Anterior cingulate cortex (tissue), 58 donors: ENCODE measurements at regions not wholly inside any gene's neighbourhood (a gene's known extent, or its start where the extent isn't known, plus 50 kb on each side); places are given as distances from the start of the nearest gene placed in this dataset.

ENCODE experiments used
- DNase-seq, 58 donors: peaks; one replicate each; lab custom pipeline; 2025; lab: John Stamatoyannopoulos, UW

DNA sequence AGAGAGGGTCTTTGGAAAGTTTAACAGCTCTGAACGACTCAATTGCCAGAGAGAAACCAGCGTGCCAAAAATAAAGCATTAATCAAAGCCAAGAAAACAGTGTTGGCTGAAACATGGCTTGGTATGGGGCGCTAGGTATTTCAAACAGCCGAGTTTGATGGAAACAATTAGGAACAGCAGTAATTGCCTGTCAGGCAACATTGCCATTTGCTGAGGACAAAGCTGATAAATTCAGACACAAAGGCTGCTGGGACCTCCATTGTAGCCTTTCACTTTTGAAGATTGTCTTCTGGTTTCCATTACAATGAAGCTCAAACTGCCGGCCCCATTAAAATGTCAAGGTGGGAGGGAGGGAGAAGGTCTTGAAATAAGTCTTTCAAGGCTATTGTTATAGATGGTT, 125.4 kb upstream of the SPDL1 start:
- DNase-seq = no peak

DNA sequence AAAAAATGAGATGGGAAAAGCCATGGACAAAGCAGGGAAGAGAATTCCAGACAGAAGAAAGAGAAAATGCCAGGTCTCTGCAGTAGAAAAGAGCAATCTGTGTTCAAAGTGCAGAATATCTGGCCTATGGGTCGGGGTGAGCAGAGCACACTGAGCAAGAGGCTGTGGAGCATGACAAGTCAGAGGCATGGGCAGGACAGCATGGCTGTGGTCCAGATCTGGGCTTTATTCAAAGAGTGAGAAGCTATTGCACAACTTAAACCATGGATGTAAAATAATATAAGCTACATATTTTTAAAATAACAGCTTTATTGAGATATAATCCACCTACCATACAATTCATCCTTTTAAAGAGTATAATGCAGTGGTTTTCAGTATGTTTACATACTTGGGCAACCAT, 133.1 kb upstream of the SPDL1 start:
- no peak for DNase-seq

DNA sequence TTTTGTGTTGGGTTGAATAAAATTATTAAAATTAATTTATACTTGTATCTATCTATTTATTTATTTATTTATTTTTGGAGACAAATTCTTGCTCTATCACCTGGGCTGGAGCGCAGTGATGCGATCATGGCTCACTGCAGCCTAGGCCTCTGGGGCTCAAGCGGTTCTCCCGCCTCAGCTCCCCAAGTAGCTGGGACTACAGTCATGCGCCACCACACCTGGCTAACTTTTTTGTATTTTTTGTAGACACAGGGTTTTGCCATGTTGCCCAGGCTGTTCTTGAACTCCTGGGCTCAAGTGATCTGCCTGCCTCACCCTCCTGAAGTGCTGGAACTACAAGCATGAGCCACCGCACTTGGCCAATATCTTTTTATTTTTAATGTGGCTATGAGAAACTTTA, 134.7 kb upstream of the SPDL1 start:
- DNase-seq = no peak

DNA sequence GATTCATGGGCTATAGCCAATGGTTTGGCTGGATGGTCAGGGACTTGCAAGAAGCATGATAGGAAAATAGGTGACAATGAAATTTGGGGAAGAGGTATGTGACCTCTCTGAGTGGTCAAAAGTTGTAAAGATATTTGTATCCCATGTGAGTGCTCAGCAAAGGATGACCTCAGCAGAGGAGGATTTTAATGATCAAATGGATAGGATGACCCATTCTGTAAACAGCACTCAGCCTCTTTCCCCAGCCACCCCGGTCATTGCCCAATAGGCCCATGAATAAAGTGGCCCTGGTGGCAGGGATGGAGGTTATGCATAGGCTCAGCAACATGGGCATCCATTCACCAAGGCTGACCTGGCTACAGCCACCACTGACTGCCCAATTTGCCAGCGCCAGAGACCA, 138.4 kb upstream of the SPDL1 start:
- no peak for DNase-seq

DNA sequence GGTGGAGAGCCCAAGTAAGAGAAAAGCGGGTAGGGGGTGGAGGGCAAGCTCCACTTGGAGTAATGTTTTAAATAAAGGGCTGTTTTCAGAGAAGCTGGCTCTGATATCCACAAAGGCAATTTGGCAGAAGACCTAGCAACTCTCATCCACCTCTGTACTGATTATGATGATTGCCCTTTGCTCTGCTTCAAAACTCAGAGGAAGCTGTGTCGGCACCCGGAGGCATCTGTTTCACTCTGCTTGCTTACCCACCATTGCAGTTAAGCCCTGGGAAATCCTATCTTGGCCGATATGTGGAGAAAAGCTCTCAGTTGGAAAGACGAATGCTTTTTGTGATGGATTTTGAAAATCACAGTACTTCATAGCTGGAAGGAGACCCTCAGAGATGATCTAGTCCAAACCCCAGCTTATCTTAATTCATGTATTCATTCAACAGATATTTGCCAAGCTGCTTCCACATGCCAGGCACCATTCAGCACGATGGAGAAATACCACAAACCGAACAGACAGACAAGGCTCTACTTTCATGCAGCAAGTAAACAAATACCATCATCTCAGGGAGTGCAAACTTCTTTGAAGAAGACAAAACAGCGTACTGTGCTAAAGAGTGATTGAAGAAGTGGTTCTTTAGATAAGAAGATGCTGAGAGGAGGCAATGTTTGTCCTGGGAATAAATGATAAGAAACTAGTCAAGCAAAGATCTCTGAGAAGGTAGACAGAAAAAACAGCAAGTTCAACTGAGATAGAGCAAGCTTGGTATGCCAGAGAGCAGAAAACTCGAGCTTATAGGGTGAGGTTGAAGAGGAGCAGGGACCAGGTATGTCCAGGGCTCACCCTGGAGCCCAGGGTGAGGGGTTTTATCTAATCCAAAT, 140.4 kb upstream of the SPDL1 start:
- no peak for DNase-seq

DNA sequence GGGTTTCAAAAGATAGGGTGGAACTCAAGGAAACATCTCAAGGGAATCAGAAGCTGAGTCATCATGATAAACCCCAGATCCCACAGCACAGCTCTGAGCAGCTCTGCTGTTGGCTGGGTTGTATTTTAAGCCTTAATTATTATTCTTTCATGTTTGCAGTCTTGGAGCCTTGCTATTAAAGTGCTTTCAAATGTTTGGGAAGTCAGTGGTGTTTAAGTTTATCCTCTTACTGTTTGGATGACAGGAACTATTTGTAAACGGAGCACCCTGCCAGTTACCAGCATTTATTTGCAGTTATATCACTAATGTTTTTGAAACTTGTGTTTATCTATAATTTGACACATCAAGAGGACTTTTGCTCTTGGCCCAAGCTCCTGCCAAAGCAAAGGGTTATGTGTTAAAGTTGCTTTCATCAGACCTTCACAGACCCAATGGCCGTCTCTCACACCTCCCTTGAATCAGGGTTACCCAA, 141.1 kb upstream of the SPDL1 start:
- DNase-seq = no peak

DNA sequence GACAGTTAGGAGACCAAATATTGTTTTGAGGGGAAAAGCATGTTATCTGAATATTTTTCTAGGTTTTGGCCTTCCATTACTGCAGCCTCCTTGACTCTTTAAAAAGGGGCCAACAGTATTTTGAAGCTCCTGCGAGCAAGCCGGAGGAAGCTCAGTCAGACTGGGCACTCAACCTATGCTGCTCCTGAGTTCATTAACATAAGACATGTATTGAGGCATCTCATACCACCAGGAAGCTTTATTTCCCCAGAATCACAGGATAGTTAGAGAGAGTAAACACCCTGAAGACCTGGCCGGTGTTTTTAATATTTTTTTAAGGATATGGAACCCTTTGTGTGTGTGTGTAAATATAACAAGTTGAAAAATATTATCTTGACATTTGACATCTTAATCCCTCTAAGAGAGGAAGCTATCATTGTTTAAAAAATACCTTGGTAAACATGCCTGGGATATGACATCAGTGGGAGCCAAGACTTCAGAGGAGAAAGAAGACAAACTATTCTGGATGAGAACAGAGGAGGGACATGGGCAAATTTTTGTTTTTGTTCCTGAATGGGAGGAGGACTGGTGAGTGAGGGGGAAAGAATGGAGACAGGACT, 139.3 kb upstream of the SLIT3 start:
- no peak for DNase-seq

DNA sequence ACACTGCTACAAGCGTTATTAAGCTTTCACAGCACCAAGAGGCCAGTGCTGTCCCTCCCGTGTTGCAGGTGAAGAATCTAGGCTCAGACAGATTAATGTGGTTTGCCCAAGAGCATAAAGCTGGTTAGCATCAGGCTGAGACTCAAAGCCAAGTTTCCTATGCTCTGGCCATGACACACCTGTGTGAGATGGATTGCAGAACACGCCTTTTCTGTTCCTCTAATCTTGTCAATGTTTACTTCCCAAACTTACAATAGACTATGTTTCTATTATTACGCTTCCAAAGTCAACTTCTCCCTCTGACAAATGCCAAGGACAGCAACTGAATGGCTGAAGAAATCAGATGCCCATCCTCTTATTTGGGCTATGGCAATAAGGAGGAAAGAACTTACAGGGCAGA, 138.4 kb upstream of the SLIT3 start:
- DNase-seq = no peak

DNA sequence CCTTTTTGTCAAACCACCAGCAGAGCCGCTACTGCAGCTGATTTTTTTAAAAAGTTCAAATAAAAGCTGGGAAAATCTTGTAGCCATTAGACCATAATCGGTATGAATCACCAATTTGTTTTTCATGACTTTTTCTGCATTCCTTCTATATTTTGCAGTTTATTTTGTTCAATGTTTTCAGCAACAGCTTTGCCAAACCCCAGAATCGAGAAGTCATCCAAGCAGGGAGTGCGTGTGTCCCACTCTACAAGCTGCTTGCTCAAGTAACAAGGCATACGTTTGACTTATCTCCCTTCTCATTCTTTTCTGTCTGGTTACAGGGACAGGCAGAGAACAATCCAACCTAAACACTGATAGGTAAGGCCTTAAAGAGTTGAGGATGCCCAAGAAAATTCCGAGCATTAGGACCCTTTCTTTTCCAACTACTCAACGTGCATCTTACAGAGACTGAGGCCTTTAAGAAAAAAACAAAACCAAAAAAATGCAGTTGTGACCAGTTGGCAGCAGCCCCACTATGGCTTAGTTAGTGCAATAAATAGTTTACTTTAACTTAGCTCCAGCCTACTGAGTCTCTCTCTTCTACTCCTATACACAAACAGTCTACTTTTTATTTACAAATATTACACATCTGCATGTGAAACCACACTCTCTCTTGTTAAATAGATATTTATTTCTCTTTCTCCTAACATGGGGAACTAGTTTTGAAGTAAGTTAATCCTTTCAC, 134.7 kb upstream of the SLIT3 start:
- DNase-seq = no peak

DNA sequence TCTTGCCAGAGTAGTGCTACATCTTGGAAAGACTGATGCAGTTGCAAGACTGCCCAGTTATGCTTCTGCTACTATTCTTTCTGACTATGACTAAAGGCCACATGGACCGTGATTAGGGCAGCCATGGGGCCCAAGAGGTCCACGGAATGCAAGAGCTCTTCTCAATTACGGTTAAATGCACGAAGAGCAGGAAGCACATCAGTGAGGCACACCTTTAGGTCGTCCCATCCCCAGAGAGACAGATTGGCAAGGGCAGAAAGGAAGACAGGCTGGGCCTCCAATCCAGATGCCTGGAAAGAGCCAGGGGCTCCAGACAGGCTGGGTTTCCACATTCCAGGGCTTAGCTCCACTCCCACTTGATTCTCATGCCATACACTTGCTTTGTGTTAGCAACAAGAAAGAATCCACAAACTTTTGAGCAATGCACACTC, 132.3 kb upstream of the SLIT3 start:
- no peak for DNase-seq

DNA sequence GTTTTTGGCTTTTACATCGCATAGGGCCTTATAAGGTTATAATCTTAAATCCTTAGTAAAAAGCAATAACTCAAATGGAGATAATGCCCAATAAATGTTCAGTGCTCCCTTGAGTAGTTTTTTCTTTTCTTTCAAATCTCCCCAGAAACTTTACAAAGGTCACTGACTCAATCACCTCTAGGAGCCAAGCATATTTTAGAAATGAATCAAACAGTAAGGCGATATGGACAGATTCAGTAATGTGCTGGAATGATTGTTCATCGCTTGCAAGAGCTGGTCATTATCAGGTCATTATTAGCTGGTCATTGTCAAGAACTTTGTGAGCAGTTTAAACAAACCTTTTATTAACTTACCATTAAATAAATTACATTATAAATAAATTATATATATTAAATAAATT, 130.4 kb upstream of the SLIT3 start:
- DNase-seq = no peak

DNA sequence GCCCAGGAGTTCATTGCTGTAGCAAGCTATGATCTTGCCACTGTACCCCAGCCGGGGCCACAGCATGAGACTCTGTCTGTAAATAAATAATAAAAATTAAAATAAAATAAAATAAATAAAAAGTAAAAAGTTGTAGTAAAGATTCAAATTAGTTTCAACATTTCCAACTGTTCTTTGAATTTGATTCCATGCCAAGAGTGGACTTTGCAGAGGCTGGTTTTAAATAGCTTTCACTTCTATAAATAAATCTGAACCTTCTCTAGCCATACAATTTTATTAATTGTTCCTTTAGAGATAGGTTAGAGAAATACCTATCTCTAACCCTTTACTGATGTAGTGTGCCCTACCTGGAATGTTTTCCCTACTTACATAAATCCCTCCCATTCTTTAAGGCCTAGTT, 129.7 kb upstream of the SLIT3 start:
- no peak for DNase-seq

DNA sequence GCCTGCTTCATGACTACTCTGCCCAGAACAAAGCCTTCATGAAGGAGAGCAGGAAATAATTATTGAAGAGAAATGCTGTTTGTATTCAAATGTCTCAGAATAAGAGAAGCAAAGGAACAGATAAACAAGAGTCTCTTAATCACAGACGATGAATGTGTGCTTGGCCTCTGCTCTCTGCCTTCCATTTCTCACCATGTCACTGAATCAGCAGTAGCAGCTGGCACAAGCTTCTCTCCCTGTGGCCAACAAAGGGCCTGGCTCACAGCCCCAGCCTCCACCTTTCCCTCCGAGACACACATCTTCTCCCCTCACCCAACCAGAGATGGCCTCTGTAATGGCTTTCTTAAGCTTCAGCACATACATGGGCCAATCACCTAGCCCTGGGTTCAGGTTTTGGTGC, 128.1 kb upstream of the SLIT3 start:
- no peak for DNase-seq

DNA sequence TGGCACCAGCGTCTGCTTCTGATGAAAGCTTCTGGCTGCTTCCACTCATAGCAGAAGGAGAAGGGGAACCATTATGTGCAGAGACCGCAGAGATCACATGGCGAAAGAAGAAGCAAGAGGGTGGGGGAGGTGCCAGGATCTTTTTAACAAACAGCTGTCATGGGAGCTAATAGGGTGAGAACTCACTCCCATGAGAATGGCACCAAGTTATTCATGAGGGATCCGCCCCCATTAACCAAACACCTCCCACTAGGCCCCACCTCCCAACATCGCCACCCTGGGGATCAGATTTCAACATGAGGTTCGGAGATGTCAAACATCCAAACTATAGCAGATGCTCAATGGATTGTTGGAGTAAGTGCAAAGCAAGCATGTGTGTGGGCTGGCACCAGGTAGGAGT, 125.8 kb upstream of the SLIT3 start:
- DNase-seq = peak in 1 of 58 donors; percentile 12

DNA sequence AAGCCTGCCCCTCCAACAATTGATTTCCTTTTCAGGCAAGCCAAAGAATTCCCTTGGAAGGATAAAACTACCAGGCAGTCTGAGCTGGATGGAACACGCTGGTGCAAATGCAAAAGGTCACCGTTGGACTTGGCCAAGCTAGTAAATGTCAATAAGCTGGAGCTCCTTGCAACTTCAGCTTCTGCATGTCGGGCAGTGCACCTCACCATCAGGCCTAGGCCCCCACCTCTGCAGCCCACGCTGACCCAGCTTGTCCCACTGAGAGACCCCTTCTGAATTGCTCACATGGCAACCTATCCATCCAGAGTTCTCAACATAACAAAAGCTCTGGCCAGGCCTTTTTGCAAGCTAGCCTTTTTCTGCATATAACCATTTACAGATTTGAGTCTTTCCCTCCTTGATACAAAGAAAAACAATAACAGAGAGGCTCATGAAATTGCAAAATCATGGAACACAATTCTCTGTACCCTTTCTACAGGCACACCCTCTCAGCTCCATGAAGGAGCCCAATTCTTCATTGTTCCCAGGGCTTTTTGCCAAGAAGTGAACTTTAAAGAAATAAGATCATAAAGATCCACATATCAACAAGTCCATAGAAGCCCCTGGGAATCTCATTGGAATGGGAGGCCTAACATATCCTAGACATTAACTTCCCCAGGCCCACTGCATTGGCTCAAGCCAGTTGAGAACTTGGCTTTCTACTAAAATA, 123.9 kb upstream of the SLIT3 start:
- no peak for DNase-seq

DNA sequence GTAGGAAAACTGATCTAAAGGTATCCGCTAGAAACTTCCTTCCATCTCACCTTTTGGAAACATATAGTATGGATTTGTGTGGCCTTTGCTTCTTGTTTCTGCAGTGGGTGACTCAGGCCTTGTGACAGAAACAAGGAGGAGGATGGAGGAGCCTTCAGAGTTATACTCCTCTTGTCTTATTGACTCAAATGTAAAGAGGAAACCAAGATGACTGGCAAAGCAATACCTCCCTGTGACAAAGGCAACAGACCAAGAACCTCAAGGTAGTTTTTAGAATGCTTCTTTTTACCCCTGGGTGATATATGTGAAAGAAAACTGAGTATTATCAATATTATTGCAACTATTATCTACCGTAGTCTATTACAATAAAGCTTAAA, 123.3 kb upstream of the SLIT3 start:
- no peak for DNase-seq

DNA sequence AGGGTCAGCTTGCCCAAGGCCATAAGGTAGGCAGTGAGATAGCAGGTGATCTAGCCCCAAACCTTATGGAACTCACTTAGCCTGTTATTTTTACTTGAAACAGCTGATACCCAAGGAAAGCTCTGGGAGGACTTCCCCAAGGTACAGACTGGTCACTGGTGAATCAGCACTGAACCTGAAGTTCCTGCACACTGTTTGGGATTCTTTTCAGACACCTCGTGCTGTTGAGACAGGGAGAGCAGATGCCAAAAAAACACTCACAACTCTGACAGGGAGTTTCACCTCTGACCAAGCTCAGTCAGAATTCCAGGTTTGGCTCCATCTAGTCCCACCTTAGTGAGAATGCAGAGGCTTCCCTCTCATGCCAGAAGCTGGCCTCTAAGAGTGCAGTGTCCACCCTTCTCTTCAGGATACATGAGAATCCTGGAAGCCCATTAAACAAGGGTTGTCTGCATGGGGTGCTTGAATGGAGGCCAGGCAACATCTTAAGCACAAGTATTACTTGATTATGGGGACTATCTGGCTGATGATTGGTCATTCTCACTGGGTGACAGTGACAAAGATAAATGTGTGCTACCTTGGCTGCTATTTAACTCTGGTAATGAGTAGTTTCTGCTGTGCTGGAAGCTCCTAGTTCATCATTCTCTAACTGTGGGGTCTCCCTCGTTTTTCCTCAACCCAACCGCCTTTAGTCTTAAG, 122.8 kb upstream of the SLIT3 start:
- no peak for DNase-seq

DNA sequence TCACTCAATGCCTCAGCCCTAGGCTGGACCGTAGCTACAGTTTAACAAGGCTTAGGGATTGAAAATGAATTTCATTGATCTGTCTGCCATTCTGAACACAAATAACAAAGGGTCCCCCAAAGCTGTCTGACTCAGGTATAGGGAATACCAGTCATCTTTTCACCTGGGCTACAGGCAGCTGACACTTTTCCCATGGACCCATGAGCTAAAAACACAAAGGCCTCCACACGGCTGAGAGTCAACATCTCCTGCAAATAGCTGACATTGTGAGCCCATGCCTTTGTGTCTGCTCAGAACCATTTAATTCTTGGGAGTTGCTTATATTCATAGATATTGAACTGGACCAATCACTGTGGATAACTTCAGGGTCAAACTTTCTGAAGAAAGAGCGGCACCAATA, 121.1 kb upstream of the SLIT3 start:
- no peak for DNase-seq

DNA sequence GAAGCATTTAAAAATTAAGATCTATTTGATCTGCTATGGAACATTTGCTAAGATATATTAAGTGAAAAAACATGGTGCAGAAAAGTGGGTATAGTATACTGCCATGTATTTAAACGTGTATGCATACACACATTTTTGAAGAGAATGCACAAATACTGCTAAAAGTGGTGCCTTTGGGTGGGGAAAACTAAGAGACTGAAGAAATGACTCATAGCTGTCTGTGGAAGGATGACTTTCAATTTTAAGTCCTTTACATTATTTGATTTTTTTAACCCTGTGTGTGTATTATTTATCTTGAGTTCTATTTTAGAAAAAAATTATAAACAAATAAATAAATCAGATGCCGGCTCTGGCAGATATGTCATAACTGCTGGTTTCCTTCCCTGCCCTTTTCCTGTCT, 120.7 kb upstream of the SLIT3 start:
- no peak for DNase-seq

DNA sequence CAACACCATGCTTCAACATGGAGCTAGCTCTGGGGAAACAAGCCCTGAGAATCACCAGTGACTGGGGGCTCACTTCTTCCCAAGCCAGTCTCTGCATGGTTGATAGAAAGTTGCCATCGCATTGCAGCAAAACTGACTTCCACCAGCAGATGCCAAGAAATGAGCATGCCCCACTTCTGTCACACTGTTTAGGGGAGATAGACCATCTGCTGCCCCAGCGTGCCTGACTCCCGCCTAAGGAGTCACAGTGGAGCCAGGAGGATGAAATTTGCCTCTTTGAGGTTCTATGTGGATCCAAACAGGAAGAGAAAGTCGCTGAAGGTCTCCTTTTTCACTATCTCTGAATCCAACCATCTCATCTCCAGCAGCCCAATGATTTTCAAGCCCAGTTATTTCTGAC, 116.7 kb upstream of the SLIT3 start:
- DNase-seq = no peak
